CD8-positive, alpha-beta memory T cell (primary cell): ENCODE measurements at regions not wholly inside any gene's neighbourhood (a gene's known extent, or its start where the extent isn't known, plus 50 kb on each side); places are given as distances from the start of the nearest gene placed in this dataset.

Experiments
- CTCF ChIA-PET: fragments of 350-600 bp; sonication (Branson Sonifier 250); formaldehyde crosslinking; loops from one replicate; lab custom pipeline; 2021; ENCODE audit warnings: antibody characterized with exemption; lab: Charles Lee
- POLR2A ChIA-PET: fragments of 350-600 bp; sonication (Branson Sonifier 250); formaldehyde crosslinking; loops from one replicate; lab custom pipeline; 2021; ENCODE audit warnings: antibody characterized with exemption; lab: Charles Lee
- DNase-seq, 5 donors: peaks; one replicate each; pipeline versions ENCODE4 v3.0.0 to v3.0.0-alpha.2; 2020 to 2022; ENCODE audit warnings: mixed read lengths in 1 of 5
- H3K27ac ChIP-seq: one replicate; pipeline ENCODE4 v1.7.0; 2013; ENCODE audit warnings: low read depth, mild to moderate bottlenecking, low read length, moderate library complexity
- H3K27me3 ChIP-seq: 2 replicates; pipeline ENCODE4 v1.7.0; 2013; ENCODE audit warnings: low read length, mild to moderate bottlenecking; ENCODE audit not compliant: insufficient read depth, poor library complexity, severe bottlenecking
- H3K36me3 ChIP-seq: 2 replicates; pipeline ENCODE4 v1.7.0; 2013; ENCODE audit warnings: mild to moderate bottlenecking, low read length, moderate library complexity; ENCODE audit not compliant: insufficient read depth
- H3K4me1 ChIP-seq: 2 replicates; pipeline ENCODE4 v1.7.0; 2013; ENCODE audit warnings: mild to moderate bottlenecking, low read length, moderate library complexity; ENCODE audit not compliant: insufficient read depth
- H3K4me3 ChIP-seq: 2 replicates; pipeline ENCODE4 v1.7.0; 2013; ENCODE audit warnings: mild to moderate bottlenecking, low read length
- H3K9me3 ChIP-seq: 2 replicates; pipeline ENCODE4 v1.7.0; 2013; ENCODE audit warnings: mild to moderate bottlenecking, low read length
- H3K27ac Mint-ChIP-seq, 8 donors: one replicate each; pipeline ENCODE4 v1.8.0; 2020 to 2021; ENCODE audit warnings: mixed read lengths in 8 of 8, mild to moderate bottlenecking in 6 of 8, inconsistent platforms in 3 of 8, moderate library complexity in 3 of 8
- H3K27me3 Mint-ChIP-seq, 2 donors: one replicate each; pipeline ENCODE4 v1.8.0; 2020 to 2021; ENCODE audit warnings: mixed read lengths in 2 of 2, mild to moderate bottlenecking in 1 of 2, moderate library complexity in 1 of 2
- H3K36me3 Mint-ChIP-seq, 3 donors: one replicate each; pipeline ENCODE4 v1.8.0; 2020 to 2021; ENCODE audit warnings: mixed read lengths in 3 of 3, inconsistent platforms in 1 of 3, mild to moderate bottlenecking in 1 of 3
- H3K4me1 Mint-ChIP-seq, 3 donors: one replicate each; pipeline ENCODE4 v1.8.0; 2020 to 2021; ENCODE audit warnings: mixed read lengths in 3 of 3, inconsistent platforms in 1 of 3, mild to moderate bottlenecking in 1 of 3
- H3K4me3 Mint-ChIP-seq, 7 donors: one replicate each; pipeline ENCODE4 v1.8.0; 2020 to 2021; ENCODE audit warnings: mixed read lengths in 7 of 7, mild to moderate bottlenecking in 6 of 7, moderate library complexity in 4 of 7, inconsistent platforms in 2 of 7
- H3K9me3 Mint-ChIP-seq, 5 donors: one replicate each; pipeline ENCODE4 v1.8.0; 2020 to 2022; ENCODE audit warnings: mixed read lengths in 5 of 5, mild to moderate bottlenecking in 3 of 5, moderate library complexity in 2 of 5, inconsistent platforms in 1 of 5

DNA sequence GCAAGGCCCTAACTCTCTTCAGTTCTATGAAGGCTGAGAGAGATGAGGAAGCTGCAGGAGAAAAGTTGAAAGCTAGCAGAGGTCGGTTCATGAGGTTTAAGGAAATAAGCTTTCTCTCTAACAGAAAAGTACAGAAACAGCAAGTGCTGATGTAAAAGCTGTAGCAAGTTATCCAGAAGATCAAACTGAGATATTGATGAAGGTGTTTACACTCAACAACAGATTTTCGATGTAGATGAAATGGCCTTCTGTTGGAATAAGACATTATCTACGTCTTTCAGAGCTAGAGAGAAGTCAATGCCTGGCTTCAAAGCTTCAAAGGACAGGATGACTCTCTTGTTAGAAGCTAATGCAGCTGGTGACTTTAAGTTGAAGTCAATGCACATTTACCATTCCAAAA is 87.4 kb downstream of the PDCL3 start:
- Histone ChIP-seq H3K27me3 (no peaks in the 10 kb centered on the region), H3K36me3 (no peaks in the 10 kb centered on the region), H3K4me3 (no peak overlapping the region), H3K27ac (no peak overlapping the region), H3K9me3 (no peaks in the 10 kb centered on the region), H3K4me1 (peaks cover 65% of the 10 kb centered on the region)
- H3K36me3 Mint-ChIP-seq: peaks cover 0 to 3% (median 0%) of the 10 kb centered on the region in 3 donors
- peak overlapping the region in 2 of 7 donors; percentile 27 to 52 for H3K4me3 Mint-ChIP-seq
- ChIA-PET POLR2A (no interaction called here), CTCF (interaction anchor here (1.3 kb wide), 1 partner anchor 40 kb away, joined by 3 read pairs; no protein-coding TSS in a partner anchor)
- H3K9me3 Mint-ChIP-seq: peaks cover 0 to 5% (median 0%) of the 10 kb centered on the region in 5 donors
- peak overlapping the region in 4 of 8 donors; percentile 13 to 68 (median 48) for H3K27ac Mint-ChIP-seq
- H3K27me3 Mint-ChIP-seq: peaks cover 0 to 3% of the 10 kb centered on the region in 2 donors
- peaks cover 10 to 24% (median 17%) of the 10 kb centered on the region in 3 donors for H3K4me1 Mint-ChIP-seq
- peak in 1 of 5 donors; percentile 57 for DNase-seq

DNA sequence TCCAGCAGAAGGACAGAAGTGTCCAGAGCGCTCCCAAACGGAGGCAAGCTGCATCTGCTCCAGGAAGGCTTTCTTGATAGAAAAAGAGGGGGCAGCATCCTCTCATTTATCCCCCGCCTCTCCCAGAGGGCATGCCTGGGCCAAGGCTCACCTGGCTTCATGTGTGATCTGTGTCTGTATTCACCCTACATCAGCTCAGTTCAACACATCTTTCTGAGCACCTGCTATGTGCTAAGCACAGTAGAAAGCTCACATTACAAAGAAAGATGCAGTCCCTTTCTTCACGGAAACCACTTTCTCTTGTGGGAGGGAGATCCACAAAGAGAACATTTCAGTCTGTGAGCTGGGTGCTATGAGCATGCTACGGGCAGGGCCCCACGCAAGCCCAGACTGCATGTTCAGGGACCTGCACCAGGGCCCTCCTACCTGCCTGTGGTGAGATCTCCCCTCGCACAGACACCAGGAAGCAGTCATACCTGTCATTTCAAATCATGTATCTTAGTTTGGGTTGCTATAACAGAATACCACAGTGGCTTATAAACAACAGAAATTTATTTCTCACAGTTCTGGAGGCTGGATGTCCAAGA is 90.7 kb downstream of the PDCL3 start:
- H3K4me1 Mint-ChIP-seq: peaks cover 7 to 18% (median 13%) of the 10 kb centered on the region in 3 donors
- H3K9me3 Mint-ChIP-seq: peaks cover 0 to 5% (median 0%) of the 10 kb centered on the region in 5 donors
- H3K4me1 ChIP-seq: peaks cover 58% of the 10 kb centered on the region
- no peak overlapping the region for H3K27ac Mint-ChIP-seq
- peaks cover 0 to 3% (median 0%) of the 10 kb centered on the region in 3 donors for H3K36me3 Mint-ChIP-seq
- CTCF ChIA-PET: no interaction called here
- no peaks in the 10 kb centered on the region for H3K36me3 ChIP-seq
- peak in 1 of 5 donors; percentile 85 for DNase-seq
- POLR2A ChIA-PET: no interaction called here
- H3K27me3 ChIP-seq: no peaks in the 10 kb centered on the region
- no peak overlapping the region for H3K4me3 Mint-ChIP-seq
- no peak overlapping the region for H3K4me3 ChIP-seq
- H3K27ac ChIP-seq: no peak overlapping the region
- H3K27me3 Mint-ChIP-seq: peaks cover 8 to 14% of the 10 kb centered on the region in 2 donors
- no peaks in the 10 kb centered on the region for H3K9me3 ChIP-seq

DNA sequence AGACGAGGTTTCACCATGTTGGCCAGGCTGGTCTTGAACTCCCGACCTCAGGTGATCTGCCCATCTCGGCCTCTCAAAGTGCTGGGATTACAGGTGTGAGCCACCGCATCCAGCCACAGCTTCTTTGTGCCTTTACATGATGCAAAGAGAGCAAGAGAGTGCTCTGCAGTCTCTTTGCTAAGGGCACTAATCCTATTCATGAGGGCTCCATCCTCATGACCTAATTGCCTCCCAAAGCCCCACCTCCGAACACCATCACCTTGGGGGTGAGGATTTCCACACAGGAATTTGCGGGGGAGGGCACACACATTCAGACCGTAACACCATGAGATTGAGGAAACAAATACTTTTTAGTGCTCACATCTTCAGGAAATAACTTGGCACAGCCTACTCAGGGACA is 91.8 kb downstream of the PDCL3 start:
- Histone ChIP-seq H3K36me3 (no peaks in the 10 kb centered on the region), H3K4me1 (peaks cover 51% of the 10 kb centered on the region), H3K9me3 (no peaks in the 10 kb centered on the region), H3K4me3 (no peak overlapping the region), H3K27me3 (no peaks in the 10 kb centered on the region), H3K27ac (no peak overlapping the region)
- Mint-ChIP-seq H3K27ac (peak overlapping the region in 1 of 8 donors; percentile 29), H3K36me3 (peaks cover 0 to 3% (median 0%) of the 10 kb centered on the region in 3 donors), H3K4me3 (no peak overlapping the region), H3K9me3 (peaks cover 0 to 5% (median 0%) of the 10 kb centered on the region in 5 donors), H3K27me3 (peaks cover 13 to 16% of the 10 kb centered on the region in 2 donors), H3K4me1 (peaks cover 5 to 14% (median 12%) of the 10 kb centered on the region in 3 donors)
- ChIA-PET CTCF (no interaction called here), POLR2A (no interaction called here)
- DNase-seq: no peak

DNA sequence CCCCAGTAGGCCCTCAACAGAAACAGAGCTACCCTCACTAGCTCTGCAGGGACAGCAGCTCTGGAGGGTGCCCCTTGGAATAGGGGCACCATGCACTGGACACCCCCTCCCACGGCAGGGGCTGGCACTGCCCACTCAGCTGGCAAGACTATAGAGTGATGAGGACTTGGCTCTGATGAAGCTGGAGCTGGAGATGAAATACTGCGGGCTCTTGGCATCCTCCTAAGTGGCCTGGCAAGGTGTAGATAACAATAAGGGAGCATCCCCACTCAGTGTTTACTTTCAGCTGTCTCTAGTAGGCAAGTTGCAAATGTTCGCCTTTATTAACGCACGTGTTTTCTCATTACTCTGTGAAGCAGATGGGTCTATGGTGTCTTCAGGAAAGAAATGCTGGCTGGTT is 92.7 kb downstream of the PDCL3 start:
- ChIA-PET POLR2A (no interaction called here), CTCF (interaction anchor here (1.0 to 1.6 kb wide), 3 partner anchors 49 to 1793 kb away, joined by 3 to 4 read pairs (median 3); no protein-coding TSS in a partner anchor)
- no peak for DNase-seq
- Histone ChIP-seq H3K9me3 (no peaks in the 10 kb centered on the region), H3K4me3 (no peak overlapping the region), H3K27ac (no peak overlapping the region), H3K4me1 (peaks cover 44% of the 10 kb centered on the region), H3K27me3 (no peaks in the 10 kb centered on the region), H3K36me3 (no peaks in the 10 kb centered on the region)
- H3K9me3 Mint-ChIP-seq: peaks cover 0 to 5% (median 0%) of the 10 kb centered on the region in 5 donors
- no peak overlapping the region for H3K4me3 Mint-ChIP-seq
- H3K27me3 Mint-ChIP-seq: peaks cover 12 to 23% of the 10 kb centered on the region in 2 donors
- no peak overlapping the region for H3K27ac Mint-ChIP-seq
- peaks cover 0 to 3% (median 0%) of the 10 kb centered on the region in 3 donors for H3K36me3 Mint-ChIP-seq
- peaks cover 0 to 6% (median 4%) of the 10 kb centered on the region in 3 donors for H3K4me1 Mint-ChIP-seq

DNA sequence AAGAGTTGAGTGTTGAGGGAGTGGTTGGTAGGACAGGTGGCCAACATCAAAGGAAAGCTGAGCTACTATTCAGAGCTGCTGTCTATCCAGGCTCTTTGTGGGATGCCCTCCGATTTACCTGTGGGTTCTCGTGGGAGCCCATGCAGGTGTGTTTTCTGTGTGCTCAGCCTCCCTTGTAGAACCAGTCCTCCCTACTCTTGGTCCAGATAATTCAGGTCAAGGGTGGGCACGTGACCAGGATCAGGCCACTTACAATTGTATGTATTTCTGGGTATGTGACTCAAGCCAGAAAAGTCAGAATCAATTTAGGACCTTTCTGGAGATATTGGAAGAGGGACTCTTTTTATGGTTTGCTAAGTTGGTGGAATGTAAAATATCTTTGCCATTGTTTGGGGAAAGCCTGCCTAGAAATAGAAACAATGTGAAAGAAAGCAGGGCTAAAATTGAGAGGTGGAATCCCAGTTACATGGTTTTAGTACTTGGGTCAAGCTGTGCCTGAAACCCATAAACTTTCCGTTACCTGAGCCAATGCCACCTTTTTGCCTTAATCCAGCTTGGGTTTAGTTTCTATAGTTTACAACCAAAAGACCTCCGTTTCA is 93.2 kb downstream of the PDCL3 start:
- ChIA-PET POLR2A (no interaction called here), CTCF (interaction anchor here (1.0 to 1.6 kb wide), 3 partner anchors 50 to 1792 kb away, joined by 3 to 4 read pairs (median 3); no protein-coding TSS in a partner anchor)
- H3K27me3 Mint-ChIP-seq: peaks cover 12 to 25% of the 10 kb centered on the region in 2 donors
- no peak overlapping the region for H3K27ac Mint-ChIP-seq
- H3K36me3 Mint-ChIP-seq: peaks cover 0 to 3% (median 0%) of the 10 kb centered on the region in 3 donors
- Histone ChIP-seq H3K36me3 (no peaks in the 10 kb centered on the region), H3K9me3 (no peaks in the 10 kb centered on the region), H3K4me1 (peaks cover 43% of the 10 kb centered on the region), H3K4me3 (no peak overlapping the region), H3K27ac (no peak overlapping the region), H3K27me3 (no peaks in the 10 kb centered on the region)
- H3K4me3 Mint-ChIP-seq: no peak overlapping the region
- DNase-seq: no peak
- peaks cover 0 to under 1% (median 0%) of the 10 kb centered on the region in 3 donors for H3K4me1 Mint-ChIP-seq
- H3K9me3 Mint-ChIP-seq: peaks cover 0 to 5% (median 0%) of the 10 kb centered on the region in 5 donors

DNA sequence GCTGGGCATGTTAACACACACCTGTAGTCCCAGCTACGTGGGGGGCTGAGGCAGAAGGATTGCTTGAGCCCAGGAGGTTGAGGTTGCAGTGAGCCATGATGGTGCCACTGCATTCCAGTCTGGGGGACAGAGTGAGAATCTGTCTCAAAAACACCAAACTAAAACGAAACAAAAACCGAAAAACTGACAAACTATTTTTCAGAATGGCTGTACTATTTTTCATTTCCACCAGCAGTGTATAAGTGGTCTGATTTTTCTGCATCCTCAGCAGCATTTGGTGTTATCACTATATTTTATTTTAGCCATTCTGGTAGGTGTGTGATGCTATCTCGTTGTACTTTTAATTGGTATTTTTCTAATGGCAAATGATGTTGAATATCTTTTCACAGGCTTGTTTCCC is 95.2 kb downstream of the PDCL3 start:
- Histone ChIP-seq H3K27ac (no peak overlapping the region), H3K9me3 (no peaks in the 10 kb centered on the region), H3K4me3 (no peak overlapping the region), H3K36me3 (no peaks in the 10 kb centered on the region), H3K4me1 (peaks cover 29% of the 10 kb centered on the region), H3K27me3 (no peaks in the 10 kb centered on the region)
- Mint-ChIP-seq H3K4me1 (no peaks in the 10 kb centered on the region), H3K36me3 (peaks cover 0 to 3% (median 0%) of the 10 kb centered on the region in 3 donors), H3K4me3 (no peak overlapping the region), H3K27ac (peak overlapping the region in 1 of 8 donors; percentile 71), H3K9me3 (peaks cover 0 to 5% (median 0%) of the 10 kb centered on the region in 5 donors), H3K27me3 (peaks cover 12 to 25% of the 10 kb centered on the region in 2 donors)
- POLR2A ChIA-PET: no interaction called here
- DNase-seq: no peak
- CTCF ChIA-PET: no interaction called here

DNA sequence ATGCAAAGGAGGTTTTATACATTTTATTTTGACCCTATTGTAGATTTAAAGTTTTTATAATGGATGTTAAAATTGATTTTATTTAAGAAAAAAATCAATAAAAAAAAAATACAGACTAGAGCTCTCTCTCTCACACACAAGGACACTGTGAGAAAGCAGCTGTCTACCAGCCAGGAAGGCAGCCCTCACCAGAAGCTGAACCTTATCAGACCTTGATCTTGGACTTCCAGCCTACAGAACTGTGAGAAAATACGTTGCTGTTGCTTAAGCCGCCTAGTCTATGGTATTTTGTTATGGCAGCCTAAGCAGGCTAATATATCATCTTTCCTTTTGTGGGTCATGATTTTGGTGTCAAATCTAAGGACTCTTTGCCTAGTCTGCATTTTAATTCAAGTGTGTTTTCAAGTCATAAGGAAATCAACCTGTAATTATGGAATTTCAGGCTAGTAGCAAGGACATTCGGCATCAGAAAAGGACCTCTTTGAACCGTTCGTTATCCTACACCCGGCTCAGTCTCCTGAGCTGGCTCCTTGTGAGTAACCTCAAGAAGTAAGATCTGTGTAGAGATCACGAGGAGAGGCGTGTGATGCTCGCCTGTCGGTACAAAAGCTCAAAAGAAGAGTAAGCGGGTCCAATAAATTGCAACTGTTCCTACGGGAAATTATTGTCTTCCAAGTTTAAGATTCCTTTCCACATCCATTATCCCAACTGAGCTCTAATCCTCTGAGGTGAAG is 98.2 kb downstream of the PDCL3 start:
- no peaks in the 10 kb centered on the region for H3K4me1 Mint-ChIP-seq

More for the DNA sequence above, 98.2 kb downstream of the PDCL3 start:
- Histone ChIP-seq H3K27me3 (no peaks in the 10 kb centered on the region), H3K9me3 (no peaks in the 10 kb centered on the region), H3K27ac (no peak overlapping the region), H3K4me1 (peaks cover 12% of the 10 kb centered on the region), H3K4me3 (no peak overlapping the region), H3K36me3 (no peaks in the 10 kb centered on the region)
- ChIA-PET CTCF (no interaction called here), POLR2A (no interaction called here)
- Mint-ChIP-seq H3K27ac (no peak overlapping the region), H3K4me3 (no peak overlapping the region), H3K27me3 (peaks cover 7 to 29% of the 10 kb centered on the region in 2 donors), H3K9me3 (no peaks in the 10 kb centered on the region), H3K36me3 (peaks cover 0 to 3% (median 0%) of the 10 kb centered on the region in 3 donors)
- no peak for DNase-seq
